ENCODE measurements at regions not wholly inside any gene's neighbourhood (a gene's known extent, or its start where the extent isn't known, plus 50 kb on each side); places are given as distances from the start of the nearest gene placed in this dataset.

GRCh38 chr5:174306345-174307030, 261.0 kb downstream of the NSG2 start:
- TF ChIP-seq POLR2A (IDR thresholded peaks at IDR 0.05) = no peak
- no peak for TF ChIP-seq CTCF (IDR thresholded peaks at IDR 0.05)
- TF ChIP-seq EP300 (IDR thresholded peaks at IDR 0.05) = no peak

All from gastroesophageal sphincter (tissue), 3 donors.